Esophagus squamous epithelium (tissue), 4 donors: ENCODE measurements at regions not wholly inside any gene's neighbourhood (a gene's known extent, or its start where the extent isn't known, plus 50 kb on each side); places are given as distances from the start of the nearest gene placed in this dataset.

Source experiments
- CTCF ChIP-seq, 6 experiments: fragments of 450-650 bp in 4 of 6; fragments of 200-600 bp in 2 of 6; sonication (generic) in 2 of 6; IDR thresholded peaks; one replicate each; pipeline ENCODE4 v1.5.1; 2016 to 2019; ENCODE audit warnings: antibody characterized with exemption in 6 of 6, mild to moderate bottlenecking in 4 of 6, moderate library complexity in 4 of 6
- POLR2A ChIP-seq, 4 donors: fragments of 450-650 bp; IDR thresholded peaks; one replicate each; pipeline ENCODE4 v1.6.1; 2017; ENCODE audit warnings: antibody characterized with exemption in 4 of 4, mild to moderate bottlenecking in 4 of 4, moderate library complexity in 3 of 4

DNA sequence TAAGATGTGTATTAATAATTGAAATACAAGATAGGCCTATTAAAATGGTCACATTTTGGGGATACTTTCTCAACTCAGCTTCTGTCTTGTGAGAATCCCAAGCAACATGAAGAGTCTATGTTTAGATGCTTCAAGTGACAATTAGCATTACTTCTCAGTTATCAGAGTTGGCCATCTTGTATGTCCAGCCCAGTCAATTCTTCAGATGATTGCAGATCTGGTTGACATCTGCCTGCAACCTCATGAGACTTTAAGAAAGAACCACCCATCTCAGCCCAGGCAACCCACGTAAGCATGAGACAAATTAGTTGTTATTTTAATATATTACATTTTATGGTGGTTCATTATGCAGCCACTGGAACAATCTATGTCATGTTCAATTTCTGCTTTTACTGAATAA lies 256.5 kb downstream of the TENT5A start:
- TF ChIP-seq CTCF (IDR thresholded peaks at IDR 0.05) (no peak), POLR2A (IDR thresholded peaks at IDR 0.05) (no peak)
